Fibroblast of upper back skin (primary cell): ENCODE measurements at regions not wholly inside any gene's neighbourhood (a gene's known extent, or its start where the extent isn't known, plus 50 kb on each side); places are given as distances from the start of the nearest gene placed in this dataset.

Experiments used
- DNase-seq: peaks from one replicate; pipeline ENCODE4 v3.0.0-alpha.2; 2013

GRCh38 chr16:73204359-73205152 lies 156.6 kb upstream of the ZFHX3 start:
- DNase-seq = no peak

DNA sequence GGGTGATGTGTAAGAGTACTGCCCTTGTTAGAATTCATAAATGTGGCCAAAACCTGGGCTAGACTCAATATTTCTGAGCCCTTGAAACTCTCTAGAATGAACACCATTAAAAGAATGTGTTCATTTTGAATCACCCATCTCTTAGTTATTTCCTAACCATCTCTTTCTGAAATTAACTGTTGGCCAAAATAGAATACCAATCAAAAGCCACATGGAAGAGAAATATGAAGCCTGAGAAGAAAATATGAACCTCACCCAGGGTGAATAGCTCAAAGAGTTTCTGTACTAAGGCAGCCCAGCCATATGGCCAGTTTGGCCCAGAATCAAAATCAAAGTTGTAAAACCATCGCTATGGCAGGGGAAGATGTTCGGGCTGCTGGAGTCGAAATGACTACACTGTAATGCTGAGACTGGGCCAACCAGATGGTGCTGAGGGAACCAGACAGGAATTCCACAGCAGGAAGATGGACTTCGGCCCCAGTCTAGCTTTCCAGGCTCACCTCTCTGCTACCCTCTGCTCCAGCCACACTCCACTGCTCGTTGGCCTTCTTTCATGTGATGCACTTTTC lies 154.3 kb upstream of the ZFHX3 start:
- DNase-seq = peak; percentile 100

DNA sequence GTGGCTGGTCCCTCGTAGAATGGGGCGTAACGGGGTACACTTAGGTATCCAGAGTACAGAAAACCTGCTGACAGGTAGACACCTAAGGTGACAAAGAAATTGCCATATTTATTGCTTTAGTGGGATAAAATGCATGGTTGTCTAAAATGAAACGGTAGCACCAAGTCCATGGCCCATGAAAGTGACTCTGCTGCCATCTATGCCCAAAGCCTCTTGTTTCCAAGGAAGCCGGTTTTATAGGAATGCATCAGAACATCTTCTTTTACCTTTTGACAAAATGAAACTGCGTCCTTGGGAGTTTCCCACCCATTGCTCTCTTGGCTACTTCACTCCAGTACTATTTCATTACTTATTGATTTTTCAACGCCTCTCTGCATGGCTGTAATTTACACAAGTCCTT lies 151.3 kb upstream of the ZFHX3 start:
- DNase-seq = no peak

- no peak for DNase-seq
Measured at GRCh38 chr16:73198481-73198880, 150.6 kb upstream of the ZFHX3 start.

DNA sequence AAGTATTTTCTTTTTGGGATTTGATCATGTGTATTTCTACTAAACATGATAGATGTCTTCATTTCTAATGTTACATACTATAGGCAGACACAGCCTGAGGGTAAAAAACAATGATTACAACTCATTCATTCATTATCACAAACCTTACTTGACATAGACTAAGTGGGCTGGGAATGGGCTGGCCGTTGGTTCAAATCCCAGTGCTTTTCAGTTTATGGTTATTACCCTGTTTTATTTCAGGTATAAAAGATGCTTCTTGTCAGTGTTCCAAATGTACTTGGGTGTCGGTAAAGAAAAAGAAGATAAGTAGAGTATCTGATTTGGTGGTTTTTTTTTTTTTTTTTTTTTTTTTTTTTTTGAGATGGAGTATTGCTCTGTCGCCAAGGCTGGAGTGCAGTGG lies 149.7 kb upstream of the ZFHX3 start:
- DNase-seq = no peak

GRCh38 chr16:73196670-73197069 lies 148.7 kb upstream of the ZFHX3 start:
- peak; percentile 56 for DNase-seq

- DNase-seq = no peak
Measured at GRCh38 chr16:73193464-73193863, 145.5 kb upstream of the ZFHX3 start.

DNA sequence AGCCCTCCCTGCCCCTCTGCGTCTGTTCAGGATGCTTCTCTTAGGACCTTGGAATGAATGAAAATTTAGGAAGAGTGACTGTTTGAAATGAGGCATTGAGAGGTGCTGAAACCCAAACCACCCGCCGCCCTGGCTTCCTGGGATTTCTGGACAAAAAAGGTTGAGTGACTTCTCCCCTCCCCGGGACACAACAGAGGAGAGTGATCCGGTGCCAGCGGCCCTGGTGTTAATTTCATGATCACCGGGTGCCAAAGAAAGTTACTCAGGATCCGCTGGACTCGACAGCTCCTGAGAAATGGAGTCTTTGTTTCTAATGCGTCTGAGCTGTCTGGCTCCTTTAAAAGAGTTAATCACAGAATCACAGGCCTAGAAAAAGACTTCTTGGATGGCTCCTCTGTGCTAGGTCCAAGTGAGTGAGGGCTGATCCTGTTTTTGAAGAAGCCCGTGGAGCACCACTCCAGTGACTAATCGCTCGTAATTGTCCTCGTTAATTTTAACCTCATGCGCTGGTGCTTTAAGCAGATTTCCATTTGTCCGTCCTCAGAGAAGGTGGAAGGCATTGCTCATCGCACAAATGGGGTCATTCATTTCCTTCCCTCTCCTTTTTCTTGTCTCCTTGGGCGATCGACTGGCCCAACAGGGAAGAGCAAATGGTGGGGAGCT lies 144.4 kb upstream of the ZFHX3 start:
- DNase-seq = peak; percentile 61

- no peak for DNase-seq
Measured at GRCh38 chr16:73191660-73192046, 143.7 kb upstream of the ZFHX3 start.

GRCh38 chr16:73190688-73191659 lies 143.0 kb upstream of the ZFHX3 start:
- no peak for DNase-seq

- DNase-seq = no peak
Measured at GRCh38 chr16:73190256-73190655, 142.3 kb upstream of the ZFHX3 start.

DNA sequence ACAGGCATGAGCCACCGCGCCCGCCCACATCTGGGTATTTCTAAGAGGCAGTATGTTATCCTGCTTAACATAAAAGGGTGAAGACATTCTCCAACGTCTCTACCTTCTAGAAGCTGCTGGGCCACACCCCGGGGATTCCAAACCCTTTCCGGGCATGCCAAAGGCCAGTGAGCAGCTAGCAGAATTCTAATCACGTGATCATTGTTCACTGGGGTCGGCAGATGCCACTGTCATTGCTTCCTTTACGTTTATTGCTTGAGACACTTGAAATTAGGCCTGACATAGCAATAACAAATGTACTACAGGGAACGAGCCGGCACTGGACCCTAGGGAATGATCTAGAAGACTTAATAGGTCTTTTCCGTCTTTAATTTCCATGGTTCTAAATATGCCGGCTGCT lies 141.2 kb upstream of the ZFHX3 start:
- no peak for DNase-seq

- DNase-seq = no peak
Measured at GRCh38 chr16:73186752-73187601, 139.0 kb upstream of the ZFHX3 start.

- no peak for DNase-seq
Measured at GRCh38 chr16:73185737-73186136, 137.8 kb upstream of the ZFHX3 start.

- peak; percentile 62 for DNase-seq
Measured at GRCh38 chr16:73183611-73184092, 135.7 kb upstream of the ZFHX3 start.

DNA sequence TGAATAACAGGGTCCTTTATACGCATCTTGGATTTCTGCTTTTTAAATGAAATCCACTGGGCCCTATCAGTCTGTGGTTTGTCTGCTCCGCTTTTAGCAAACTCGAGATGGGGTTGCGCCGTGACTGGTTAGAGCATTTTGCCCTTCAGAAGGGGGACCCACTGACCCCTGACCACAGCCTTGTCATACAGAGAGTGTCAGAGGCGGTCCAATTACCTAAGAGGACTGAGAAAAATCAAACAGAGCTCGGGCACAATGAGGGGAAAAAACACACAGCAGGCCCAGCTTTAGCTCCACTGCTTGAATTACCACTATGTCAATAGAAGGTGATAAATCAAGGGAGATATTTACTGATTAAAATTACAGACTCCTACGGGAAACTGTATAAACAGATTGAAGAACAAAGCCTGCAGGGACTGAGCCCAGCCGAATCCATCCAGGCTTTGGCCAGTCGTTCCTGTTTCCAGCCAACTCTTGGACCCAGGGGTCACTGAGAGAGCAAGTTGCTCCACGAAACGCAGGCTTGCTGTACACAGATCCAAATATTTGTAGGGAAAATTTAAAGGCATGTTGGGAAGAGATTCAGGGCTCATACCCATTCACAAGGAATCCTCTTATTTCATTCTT lies 131.9 kb upstream of the ZFHX3 start:
- no peak for DNase-seq

GRCh38 chr16:73177729-73178295 lies 129.9 kb upstream of the ZFHX3 start:
- no peak for DNase-seq

GRCh38 chr16:73176577-73177013 lies 128.7 kb upstream of the ZFHX3 start:
- peak; percentile 93 for DNase-seq

DNA sequence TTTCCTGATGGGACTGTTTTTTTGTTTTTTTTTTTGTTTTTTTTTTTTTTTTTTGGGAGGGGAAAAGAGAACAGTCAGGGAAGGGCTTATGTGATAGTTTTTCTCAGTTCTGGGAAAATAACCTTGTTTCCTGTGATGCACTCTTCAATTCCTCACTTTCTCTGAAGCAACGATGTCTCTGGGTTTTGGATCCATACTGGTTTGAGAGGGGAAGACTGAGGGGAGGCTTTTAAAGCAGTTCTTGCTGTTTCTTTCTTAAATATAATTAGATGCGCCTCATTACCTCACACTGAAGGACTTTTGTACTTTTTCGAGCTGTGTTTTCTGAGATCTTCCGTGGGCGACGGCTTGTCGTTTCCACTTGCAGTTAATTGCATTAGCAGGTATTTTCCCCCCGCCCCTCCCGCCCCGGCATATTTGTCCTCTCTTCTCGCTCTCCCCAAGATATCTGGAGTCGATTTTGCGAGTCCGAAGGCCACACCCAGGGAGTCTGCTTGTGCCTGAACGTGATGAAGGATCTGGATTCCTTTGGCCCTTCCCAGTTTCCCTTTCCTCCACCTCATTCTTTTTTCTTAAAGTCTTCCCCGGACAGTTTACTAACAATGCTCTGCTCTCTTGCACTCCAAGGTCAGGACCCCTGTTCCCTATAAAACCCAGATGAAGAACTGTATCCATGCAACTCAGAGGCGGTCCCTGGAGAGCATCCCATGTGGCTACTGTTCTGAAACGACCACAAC lies 125.2 kb upstream of the ZFHX3 start:
- no peak for DNase-seq
